SK-N-MC (cell line): ENCODE measurements at regions not wholly inside any gene's neighbourhood (a gene's known extent, or its start where the extent isn't known, plus 50 kb on each side); places are given as distances from the start of the nearest gene placed in this dataset.

Experiments used
- EZH2 ChIP-seq: fragments of 200-600 bp; sonication (generic); IDR thresholded peaks from one replicate; pipeline ENCODE4 v1.6.1; 2017; ENCODE audit warnings: antibody characterized with exemption
- FOXP2 ChIP-seq: optimal IDR thresholded peaks from 2 replicates; pipeline ENCODE3; 2011; ENCODE audit warnings: mild to moderate bottlenecking, moderate library complexity; ENCODE audit not compliant: insufficient read depth; ENCODE audit errors: extremely low read length, control extremely low read depth
- POLR2AphosphoS5 ChIP-seq: IDR thresholded peaks from 2 replicates; pipeline ENCODE4 v1.6.1; 2012; ENCODE audit warnings: mild to moderate bottlenecking, low read depth, low read length, borderline replicate concordance

GRCh38 chr2:219697811-219698747, 70.6 kb downstream of the SLC4A3 start:
- TF ChIP-seq EZH2 (no peak), POLR2AphosphoS5 (no peak), FOXP2 (no peak)
